HT1080 (cell line): ENCODE measurements at regions not wholly inside any gene's neighbourhood (a gene's known extent, or its start where the extent isn't known, plus 50 kb on each side); places are given as distances from the start of the nearest gene placed in this dataset.

Source experiments
- DNase-seq: peaks from one replicate; pipeline ENCODE4 v3.0.0-alpha.2; 2015; ENCODE audit warnings: low read depth

DNA sequence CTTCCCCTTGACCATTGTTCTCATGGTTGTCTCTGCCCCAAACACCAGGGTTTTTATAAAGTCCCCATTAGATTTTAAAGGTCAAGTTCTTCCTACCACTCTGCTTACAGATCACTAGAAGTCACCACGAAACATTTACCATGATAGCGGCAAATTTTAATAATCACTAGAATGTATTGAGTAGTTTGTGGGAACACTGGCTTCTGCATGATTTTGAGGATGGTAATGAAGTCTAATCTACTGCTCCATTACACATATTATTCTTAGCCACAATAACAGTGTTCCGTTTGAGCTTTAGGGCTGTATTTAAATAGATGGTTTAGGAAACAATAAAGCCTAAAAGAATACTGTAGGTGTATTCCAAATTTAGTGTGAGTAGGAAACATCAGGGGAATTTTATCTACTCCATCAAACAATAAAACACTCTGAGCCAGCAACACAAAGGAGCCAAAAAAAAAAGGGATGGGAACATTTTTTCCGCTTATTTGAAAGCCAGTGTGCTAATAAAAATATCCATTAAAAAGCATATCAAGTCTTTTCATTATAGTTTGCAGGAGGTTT lies 49.7 kb downstream of the KLF12 start:
- DNase-seq, result no peak

DNA sequence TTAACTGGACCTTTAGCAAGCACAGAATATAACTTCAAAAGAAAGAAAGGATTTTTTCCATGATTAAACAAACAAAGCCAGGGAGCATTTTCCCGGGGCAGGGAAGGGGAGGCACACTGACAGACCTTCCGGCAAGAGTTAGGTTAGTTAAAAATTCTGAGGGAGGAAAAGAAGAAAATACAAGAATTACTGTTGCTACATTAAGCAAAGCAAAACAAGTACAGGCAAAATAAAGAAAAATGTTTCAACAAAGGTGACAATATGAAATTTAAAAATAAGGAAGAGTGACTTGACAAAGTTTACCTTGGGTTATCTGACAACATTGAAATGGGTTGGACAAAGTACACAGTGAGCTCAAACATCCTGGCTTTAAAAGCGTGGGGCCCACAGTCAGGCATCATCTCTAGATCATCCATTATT lies 51.5 kb downstream of the KLF12 start:
- DNase-seq, result no peak

DNA sequence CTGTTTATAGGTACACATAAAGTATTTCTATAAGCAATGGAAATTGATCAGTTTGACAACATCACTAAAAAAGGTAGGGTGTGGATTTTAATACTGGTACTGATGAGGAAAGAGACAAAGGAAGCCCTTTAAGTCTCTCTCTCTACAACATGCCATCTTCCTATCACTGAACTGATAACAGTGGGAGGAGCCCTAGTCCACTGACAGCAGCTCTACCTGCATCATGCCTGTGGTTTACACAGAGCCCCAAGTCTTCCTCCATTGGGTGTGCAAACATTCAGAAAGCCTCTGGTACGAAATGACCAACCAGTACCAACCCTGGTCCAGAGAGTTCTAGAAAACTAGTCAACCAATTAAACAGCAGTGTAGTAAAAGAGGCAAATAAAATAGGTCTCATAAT lies 53.4 kb downstream of the KLF12 start:
- DNase-seq, result no peak

DNA sequence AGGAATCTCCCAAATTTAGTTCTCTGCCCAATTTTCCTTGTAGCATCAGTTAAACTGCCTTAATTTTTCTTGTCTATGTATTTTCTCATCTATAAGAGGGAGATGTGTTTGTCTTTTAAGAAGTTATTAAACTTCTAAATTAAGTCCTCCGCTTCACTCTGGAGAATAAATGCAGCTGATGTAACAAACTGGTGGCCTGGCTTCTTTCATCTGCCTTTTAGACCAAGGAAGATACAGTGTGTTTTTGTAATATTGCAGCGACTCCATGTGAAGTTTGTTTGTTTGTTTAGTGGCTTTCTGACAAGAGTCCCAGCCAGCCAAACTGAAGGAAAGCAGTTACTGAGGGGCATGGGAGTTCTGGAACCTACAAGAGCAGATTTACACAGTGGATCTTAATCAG lies 56.4 kb downstream of the KLF12 start:
- no peak for DNase-seq

DNA sequence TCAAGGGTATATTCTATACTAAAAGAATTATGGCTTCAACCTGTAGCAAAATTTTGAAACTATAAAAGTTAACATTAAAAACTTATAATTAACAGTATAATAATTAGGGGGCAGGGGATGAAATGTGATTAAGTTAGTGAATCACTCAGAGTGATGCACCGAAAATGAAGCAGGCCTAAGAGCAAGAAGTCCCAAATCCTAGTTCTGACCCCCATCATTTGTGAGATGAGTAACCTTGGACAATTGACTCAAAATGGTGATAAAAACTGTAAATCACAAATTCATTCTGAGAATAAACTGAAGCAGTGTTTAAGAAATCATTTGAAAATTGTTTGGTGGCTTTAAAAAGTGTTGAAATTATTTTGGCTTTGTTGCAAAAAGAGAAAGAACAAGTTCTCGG lies 56.8 kb downstream of the KLF12 start:
- no peak for DNase-seq

DNA sequence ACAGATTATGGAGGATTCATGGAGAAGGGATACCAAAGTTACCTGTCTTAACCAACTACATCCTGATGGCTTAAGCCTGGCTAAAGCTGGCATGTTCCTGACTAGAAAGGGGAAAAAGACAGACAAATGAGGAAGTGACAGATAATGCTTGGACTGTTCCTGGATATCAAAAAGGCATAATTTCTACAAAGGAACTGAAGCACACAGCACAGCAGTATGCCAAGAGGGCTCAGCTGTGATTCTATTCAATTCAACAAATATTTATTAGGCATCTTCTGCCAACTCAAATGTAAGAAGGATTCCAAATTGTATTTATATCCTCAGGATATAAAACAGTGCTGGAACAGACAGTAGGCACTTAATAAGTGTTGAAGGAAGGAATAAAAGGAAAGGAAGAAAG lies 59.5 kb downstream of the KLF12 start:
- peak; percentile 67 for DNase-seq

DNA sequence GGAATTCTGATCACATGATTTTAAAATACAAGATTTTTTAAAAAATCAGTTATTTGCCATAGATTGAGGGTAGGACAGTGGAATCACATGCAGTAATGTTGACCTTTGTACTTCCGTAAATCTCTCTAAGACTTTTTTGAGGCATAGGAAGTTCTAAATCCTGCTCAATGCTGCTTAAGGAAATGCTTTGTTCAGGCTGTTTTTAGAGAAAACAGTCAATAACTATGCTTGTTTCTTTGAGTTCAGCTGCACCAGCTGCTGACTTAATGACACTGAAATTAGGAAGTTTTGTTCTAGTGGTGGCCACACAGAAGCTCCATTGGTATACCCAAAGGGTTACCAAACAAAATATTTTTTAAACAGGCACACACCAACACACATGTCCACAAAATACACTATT lies 60.9 kb downstream of the KLF12 start:
- DNase-seq, result no peak

DNA sequence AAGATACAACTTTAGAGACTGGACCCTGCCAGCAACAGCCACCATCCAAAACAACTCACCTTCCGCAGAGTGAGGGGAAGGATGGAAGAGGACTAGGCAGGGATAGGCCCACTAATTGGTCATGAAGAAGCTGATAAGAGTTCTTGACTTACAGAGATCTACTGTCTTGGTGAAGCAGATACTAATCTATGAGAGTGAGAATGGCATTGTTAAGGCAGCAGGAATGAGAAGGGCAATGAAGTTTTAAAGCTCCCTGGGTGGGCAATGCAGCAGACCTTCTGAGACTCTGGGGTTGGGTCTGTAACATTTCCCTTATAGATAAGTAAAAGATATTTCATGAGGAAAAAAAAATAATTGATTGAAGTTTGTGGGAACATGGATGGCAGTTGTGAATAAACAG lies 63.7 kb downstream of the KLF12 start:
- DNase-seq, result no peak

DNA sequence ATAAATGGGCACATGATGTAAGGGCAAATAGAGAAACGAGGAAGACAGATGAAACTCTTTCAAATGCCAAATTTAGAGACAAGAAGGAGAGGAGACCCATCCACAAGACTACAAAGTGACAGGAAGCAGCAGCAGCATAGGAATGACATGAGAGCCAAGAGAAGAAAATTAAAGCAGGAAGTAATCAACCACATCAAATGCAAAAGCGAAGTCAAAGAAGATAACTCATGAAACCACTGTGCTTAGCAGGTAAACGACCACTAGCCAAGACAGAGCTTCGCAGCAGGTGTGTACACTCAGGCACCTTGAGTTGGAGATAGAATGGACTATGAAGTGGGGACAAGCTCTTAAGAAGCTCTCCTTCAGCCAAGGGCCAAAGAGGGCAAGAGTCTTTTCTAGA lies 64.1 kb downstream of the KLF12 start:
- DNase-seq, result no peak

DNA sequence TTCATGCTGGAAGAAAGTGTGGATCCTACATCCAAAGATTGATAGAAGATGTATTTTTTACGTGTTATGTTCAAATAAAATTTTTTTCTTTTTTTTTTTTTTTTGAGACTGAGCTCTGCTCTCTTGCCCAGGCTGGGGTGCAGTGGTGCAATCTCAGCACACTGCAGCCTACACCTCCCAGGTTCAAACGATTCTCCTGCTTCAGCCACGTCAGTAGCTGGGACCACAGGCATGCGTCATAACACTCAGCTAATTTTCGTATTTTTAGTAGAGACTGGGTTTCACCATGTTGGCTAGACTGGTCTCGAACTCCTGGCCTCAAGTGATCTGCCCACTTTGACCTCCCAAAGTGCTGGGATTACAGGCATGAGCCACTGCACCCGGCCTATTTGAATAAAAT lies 65.7 kb downstream of the KLF12 start:
- no peak for DNase-seq

DNA sequence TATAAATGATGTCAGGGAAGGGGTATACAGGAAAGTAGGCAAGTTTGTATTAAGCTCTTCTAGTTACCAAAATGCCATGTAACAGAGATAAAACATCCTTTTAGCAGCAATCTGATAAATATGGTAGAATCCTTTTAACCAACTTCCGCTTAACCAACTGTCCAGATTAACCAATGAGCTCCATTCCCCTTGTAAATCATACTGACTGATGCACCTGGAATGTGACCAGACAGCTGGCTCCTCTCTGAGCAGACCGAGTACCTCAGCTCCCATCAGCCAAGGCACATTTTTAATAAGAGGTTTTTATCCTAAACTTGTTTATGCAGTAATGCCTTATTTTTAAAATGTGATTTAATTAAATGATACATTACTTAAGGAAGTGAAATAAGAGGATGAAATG lies 66.4 kb downstream of the KLF12 start:
- no peak for DNase-seq

DNA sequence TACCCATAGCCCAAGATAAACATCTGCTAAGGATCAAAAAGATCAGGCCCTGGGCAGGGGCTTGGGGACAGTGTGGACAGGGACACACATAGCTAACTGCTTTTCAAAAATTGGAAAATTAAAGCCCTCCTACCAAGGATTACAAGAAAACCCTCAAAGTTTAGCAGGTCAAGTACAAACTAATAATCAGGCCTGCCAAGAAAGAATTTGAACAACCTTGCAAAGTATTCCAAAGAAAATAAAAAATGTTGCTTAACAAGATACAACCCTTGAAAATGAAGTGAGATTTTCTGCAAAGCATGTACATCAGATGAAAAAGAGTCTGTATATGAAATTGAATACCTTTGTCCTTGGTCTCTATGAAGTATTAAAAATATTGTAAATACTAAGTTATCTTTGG lies 67.3 kb downstream of the KLF12 start:
- DNase-seq, result no peak

DNA sequence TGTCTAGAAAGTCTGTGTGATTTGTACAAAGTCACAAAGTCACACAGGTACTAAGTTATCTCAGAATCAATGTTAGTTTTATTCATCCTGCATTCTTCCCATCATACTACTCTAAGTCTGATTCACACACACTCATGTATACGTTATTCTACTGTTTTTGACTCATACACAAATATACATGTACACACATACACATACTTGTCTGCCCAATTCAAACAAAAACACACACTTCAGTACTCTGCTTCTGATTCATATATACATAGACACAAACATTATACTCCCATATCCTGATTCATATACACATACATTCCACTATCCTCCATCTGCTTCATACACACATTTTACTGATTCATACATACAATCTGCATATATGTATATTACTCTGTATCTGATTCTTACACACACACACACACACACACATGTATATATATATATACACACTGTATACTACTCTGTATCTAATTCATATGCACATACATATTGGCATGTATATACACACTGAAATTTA lies 69.3 kb downstream of the KLF12 start:
- no peak for DNase-seq

DNA sequence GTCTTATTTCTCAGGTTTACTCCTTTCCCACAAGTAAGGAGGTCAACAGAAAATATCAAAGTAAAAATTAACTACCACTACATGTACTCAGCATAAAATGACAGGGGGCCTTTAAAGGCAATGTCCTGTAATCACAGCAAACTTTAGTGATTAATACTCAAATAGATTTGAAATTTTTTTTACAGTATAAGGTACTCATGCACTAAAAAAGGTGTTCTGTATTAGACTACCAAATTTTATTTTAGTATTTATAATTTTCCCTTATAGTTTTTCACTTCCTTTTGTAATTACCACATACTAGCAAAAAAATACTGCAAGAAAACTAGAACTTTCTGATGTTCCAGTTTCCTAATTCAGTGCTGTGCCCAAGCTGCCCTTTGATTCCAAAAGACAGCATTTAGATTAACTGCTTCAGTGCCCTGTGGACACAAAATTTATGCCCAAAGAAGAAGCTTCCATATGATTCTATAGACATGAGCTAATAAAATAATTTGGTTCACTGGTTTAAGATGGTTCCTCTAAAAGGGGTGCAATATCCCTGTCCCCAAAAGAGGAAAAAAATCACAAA lies 70.6 kb downstream of the KLF12 start:
- no peak for DNase-seq

DNA sequence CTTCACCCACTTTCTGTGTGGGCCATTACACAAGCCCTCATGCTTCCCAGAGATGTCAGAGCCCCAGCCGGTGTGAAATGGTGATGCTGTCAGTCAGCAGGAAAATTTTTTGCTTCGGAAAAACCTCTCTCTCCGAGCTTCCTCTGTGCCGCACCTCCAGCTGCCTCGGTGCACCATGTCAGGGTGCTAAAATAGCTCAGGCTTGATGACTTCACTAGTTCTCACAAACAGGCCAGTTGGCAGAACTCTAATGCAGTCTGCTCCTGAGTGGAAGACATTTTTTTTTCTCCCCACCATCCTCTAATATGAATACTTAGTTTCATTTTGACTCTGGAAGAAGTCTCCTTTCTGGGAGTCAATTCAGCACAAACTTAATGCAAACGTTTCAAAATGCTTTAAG lies 71.3 kb downstream of the KLF12 start:
- no peak for DNase-seq

DNA sequence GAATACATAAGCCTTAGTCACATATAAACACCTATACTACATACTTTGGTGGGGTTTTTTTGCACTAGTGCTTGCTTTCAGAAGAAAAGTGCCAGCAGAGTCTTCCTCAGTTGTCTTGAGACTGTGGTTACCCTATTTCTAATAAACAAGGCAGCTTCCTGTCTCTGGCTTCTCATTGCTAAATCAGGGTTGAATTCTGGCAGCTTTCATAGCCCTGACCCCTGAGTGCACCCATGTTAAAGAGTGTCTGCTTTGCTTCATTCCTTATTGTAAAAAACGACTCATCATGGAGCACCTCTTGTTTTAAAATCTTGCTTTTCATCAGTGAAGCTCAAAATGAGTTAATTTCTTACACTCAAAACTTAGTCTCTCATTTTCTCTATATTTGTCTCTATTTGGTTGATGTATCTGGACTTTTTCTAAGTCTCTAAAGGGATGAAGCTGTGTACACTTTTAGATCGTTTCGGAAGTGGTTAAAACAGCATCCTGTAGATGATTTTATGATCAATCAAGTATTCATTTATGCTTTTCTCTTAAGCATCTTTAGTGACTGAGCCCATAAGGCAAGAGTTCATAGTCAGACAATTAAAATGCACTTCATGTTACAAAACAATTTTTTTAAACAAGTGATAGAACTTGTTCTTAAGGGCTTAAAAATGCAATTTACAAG lies 72.1 kb downstream of the KLF12 start:
- peak; percentile 20 for DNase-seq

DNA sequence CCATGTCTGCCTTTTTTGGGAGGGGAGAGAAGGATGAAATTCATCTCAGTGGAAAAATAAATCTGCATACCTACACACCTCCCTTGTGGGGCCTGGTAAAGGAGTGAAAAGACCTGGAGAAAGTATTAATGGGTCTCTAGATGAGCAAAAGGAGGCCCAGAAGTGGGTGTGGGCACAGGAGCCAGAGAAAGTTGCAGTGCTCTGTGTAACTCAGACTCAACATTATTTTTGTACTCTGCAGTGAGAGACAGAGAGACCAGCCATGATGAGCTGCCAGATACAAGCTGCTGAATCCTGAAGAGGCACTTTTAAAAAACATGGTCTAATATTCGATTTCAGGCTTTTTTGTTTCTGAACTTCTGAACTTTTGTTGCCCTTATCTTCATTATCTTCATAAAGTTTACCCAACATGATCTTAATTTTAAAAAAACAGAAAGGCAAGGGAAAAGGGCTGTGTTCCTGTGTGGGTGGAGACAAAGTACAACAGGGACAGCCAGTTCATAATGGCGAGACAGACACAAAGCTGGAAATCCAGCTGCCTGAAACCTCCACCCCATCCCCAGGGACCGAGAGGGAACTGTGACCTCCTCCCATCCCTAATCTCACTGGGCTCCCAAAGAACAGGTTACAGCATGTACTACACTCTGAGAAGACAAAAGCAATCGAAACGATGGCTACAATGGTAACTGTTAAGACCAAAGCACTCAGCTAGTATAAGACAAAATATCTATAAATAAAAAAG lies 77.2 kb downstream of the KLF12 start:
- no peak for DNase-seq

DNA sequence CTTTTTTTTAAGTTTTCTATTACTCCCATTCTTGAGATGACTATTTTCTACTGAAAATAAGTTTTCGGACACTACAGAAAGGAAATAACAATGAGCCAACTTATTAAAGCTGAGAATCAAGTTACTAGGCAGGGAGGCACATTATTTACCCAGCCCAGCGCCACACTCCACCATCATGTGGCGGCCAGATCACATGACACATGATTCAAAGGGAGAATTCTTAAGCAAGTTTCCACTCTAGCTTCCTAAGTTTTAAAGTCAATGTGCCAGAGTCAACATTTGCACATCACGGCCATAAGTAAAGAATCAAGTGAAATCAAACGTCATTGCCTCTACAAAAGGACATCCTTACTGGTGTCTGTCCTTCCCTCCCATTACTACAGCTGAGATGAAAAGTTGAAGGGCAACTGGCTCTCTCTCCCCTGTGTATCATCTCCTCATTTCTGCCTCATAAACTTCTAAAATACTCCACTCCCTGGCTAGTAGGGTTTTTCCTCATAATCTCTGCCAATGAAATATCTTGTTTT lies 81.7 kb downstream of the KLF12 start:
- no peak for DNase-seq

DNA sequence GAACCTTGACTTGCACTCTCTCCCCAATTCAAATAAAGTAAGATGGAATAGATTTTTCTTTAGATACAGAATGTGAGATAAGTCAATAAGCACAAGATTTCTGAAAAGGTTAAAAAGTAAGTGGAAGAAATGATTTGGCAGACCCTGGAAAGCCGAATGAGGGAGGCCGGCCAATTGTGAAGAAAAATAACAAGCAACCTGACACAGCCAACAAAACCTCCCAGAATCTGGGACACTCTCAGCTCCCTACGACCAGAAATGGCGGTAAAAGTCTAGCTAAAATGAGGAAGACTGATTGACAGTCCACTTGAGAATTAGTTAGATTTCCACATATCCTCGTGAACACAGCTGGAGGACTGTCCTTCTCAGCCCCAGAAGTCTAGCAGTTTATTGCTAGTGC lies 85.4 kb downstream of the KLF12 start:
- no peak for DNase-seq

DNA sequence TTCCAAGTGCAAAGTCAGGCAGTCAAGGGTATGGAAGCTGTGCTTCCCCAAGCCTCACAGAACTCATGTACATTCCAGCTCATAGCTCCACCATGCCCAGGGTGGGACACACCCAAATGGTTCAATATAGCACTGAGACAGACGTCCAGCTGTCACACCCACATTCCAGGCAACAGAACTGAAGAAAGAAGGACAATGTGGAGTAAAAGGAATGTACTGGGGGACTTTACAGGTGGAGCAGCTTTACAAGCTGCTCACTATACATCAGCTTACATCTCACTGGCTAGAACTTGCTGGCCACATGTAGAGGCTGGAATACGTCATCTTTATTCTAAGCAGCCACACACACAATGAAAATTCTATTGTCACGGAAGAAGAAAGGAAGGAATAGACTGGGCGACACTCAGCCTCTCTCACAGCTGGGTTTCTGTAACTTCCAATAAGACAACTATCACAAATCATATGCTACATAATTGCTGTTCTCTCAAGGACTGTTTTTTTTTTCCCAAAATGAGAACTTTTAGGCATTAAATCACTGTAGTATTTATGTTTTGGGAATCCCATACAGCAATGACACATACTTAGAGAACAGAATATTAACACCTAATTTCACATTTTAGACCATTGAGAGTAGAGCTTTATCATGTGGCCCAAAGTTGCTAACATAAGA lies 86.1 kb downstream of the KLF12 start:
- DNase-seq, result no peak

DNA sequence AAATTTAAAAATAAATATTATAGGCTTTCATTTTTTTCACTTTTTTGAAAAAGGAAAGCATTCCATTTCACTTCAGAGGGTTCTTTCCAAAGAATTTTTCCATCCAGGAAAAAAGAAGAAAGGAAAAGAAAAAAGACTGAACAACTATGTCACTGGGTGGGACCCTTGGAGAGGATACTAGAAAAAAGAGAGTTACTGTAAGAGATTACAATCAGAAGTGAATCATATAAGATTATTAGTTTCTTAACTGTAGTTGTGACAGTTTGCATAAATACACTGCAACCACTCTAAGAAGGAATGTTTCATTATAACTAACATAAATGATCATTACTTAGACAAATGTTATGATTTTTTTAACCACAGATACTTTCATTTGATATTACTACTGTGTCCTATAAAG lies 87.8 kb downstream of the KLF12 start:
- no peak for DNase-seq

DNA sequence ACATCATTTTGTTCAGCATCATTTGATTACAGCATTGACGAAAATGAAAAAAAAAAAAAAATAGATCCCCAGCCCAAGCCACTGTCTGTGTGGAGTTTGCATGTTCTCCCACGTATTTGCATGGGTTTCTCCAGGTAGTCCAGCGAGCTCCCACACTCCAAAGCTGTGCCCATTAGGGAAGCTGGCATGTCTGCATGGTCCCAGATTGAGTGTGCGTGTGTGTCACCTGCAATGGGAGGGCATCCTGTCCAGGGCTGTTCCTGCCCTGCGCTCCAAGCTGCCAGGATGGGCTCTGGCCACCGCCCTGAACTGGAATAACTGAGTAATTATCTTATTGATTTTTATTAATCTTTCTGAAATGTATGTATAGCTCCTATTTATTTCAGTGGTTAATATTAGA lies 88.6 kb downstream of the KLF12 start:
- no peak for DNase-seq
